Body of pancreas (tissue), 4 donors: ENCODE measurements at regions not wholly inside any gene's neighbourhood (a gene's known extent, or its start where the extent isn't known, plus 50 kb on each side); places are given as distances from the start of the nearest gene placed in this dataset.

Experiments used
- ATAC-seq: fragments of 150-250 bp; one replicate; pipeline ENCODE4 v1.9.1; 2016
- DNase-seq, 4 donors: peaks; one replicate each; pipeline ENCODE4 v3.0.0-alpha.2; 2019
- H3K27ac ChIP-seq, 4 donors: fragments of 200-600 bp; sonication (generic); 1 replicate in 3 of 4; 2 replicates in 1 of 4; pipeline versions ENCODE4 v1.5.1 to v1.6.1; 2016 to 2019; ENCODE audit warnings: mild to moderate bottlenecking in 1 of 4, mixed read lengths in 1 of 4, moderate library complexity in 1 of 4
- H3K27me3 ChIP-seq, 2 donors: fragments of 200-600 bp; sonication (generic); one replicate each; pipeline ENCODE4 v1.6.0; 2016; ENCODE audit warnings: mild to moderate bottlenecking in 1 of 2
- H3K36me3 ChIP-seq, 2 donors: fragments of 200-600 bp; sonication (generic); replicated peaks in 1 of 2; 2 replicates each; pipeline ENCODE4 v1.5.1; 2016; ENCODE audit warnings: low read depth in 2 of 2; ENCODE audit not compliant: insufficient read depth in 1 of 2
- H3K4me1 ChIP-seq: fragments of 200-600 bp; sonication (generic); one replicate; pipeline ENCODE4 v1.6.0; 2016
- H3K4me3 ChIP-seq, 2 donors: fragments of 200-600 bp; sonication (generic); 1 replicate in 1 of 2; 2 replicates in 1 of 2; pipeline ENCODE4 v1.5.1; 2016 to 2019
- H3K9me3 ChIP-seq, 3 donors: fragments of 200-600 bp; sonication (generic); 1 replicate in 2 of 3; 2 replicates in 1 of 3; pipeline ENCODE4 v1.5.1; 2016
- POLR2A ChIP-seq, 3 donors: fragments of 450-650 bp; IDR thresholded peaks; one replicate each; pipeline ENCODE4 v1.6.1; 2016; ENCODE audit warnings: antibody characterized with exemption in 3 of 3, mild to moderate bottlenecking in 2 of 3
- WGBS, 2 donors: methylation state at CpG; one replicate each; pipeline ENCODE4 v1.1.5; 2017; 5-methylcytosine and 5-hydroxymethylcytosine counted together
- intact Hi-C: fragments of 100-400 bp; cut with DNase I; formaldehyde crosslinking; loops from one replicate; pipeline ENCODE4 v1.15.1; 2023
- TF ChIP-seq, protein P1 (sequence below), 7 experiments: fragments of 450-650 bp in 4 of 7; fragments of 200-600 bp in 3 of 7; sonication (generic) in 3 of 7; IDR thresholded peaks; one replicate each; pipeline ENCODE4 v1.5.1; 2016 to 2019; ENCODE audit warnings: antibody characterized with exemption in 7 of 7

DNA sequence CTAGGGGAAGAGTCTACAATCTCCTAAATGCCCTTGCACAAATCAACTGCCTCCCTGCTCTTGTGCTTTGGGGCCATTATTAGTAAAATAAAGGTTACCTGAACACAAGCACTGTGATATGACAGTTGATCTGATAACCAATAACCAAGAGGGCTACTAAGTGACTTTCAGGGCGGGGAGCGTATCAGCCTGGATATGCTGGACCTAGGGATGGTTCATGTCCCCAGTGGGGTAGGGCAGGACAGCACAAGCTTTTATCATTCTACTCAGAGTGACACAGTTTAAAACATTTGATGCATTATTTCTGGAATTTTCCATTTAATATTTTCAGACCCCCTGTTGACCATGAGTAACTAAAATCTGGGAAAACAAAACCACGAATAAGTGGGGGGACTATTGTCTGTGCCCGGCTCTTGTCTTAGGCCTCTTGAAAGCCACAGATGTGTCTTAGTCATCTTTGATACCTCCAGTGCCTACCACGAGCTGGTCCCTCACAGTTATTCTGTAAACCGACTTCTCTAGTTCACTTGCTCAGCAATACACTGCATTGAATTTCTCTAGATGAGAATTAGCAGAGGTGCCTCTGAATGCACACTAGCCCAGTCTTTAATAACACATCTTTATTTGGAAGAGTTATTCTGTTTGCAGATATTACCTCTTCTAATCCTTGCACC is 94.6 kb upstream of the DHX40 start:
- DNase-seq (no peak), ATAC-seq (no peak)
- no peaks in the 10 kb centered on the region for H3K4me1 ChIP-seq
- H3K9me3 ChIP-seq, result no peaks in the 10 kb centered on the region
- intact Hi-C loops, result no loop called here
- 90 to 93% methylated on average over 6 of the region's 6 CpGs for WGBS, 2 donors
- H3K4me3 ChIP-seq, result no peak overlapping the region
- TF ChIP-seq, protein P1, sequence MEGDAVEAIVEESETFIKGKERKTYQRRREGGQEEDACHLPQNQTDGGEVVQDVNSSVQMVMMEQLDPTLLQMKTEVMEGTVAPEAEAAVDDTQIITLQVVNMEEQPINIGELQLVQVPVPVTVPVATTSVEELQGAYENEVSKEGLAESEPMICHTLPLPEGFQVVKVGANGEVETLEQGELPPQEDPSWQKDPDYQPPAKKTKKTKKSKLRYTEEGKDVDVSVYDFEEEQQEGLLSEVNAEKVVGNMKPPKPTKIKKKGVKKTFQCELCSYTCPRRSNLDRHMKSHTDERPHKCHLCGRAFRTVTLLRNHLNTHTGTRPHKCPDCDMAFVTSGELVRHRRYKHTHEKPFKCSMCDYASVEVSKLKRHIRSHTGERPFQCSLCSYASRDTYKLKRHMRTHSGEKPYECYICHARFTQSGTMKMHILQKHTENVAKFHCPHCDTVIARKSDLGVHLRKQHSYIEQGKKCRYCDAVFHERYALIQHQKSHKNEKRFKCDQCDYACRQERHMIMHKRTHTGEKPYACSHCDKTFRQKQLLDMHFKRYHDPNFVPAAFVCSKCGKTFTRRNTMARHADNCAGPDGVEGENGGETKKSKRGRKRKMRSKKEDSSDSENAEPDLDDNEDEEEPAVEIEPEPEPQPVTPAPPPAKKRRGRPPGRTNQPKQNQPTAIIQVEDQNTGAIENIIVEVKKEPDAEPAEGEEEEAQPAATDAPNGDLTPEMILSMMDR (IDR thresholded peaks at IDR 0.05), result no peak
- TF ChIP-seq POLR2A (IDR thresholded peaks at IDR 0.05), result no peak
- H3K27ac ChIP-seq, result no peak overlapping the region
- H3K36me3 ChIP-seq, result no peaks in the 10 kb centered on the region
- no peaks in the 10 kb centered on the region for H3K27me3 ChIP-seq

DNA sequence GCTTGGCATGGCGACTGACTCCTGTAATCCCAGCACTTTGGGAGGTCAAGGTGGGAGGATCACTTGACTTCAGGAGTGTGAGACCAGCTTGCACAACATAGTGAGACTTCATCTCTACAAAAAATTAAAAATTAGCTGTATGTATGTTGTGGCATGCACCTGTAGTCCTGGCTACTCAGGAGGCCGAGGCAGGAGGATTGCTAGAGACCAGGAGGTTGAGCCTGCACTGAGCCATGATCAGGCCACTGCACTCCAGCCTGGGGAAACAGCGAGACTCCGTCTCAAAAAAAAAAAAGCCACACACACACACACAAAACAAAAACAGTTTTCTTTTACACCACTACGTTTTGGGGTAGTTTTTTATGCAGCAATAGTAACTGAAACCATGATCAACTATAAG is 89.0 kb upstream of the DHX40 start:
- no peak for ATAC-seq

DNA sequence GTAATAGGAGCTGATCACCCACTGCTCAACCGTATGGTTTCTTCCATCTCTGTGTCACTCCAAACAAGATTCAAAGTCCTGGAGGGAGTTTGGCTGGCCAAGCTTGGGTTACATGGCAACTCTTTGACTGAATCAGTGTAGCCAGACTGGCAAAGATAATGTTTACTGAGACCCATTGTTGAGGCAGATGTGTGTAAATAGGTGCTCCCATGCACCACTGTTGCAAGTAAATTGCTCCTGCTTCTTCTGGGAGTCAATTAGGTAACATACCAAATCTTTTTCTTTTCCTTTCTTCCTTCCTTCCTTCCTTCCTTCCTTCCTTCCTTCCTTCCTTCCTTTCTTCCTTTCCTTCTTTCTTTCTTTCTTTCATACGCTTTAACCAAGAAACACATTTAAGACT is 86.3 kb upstream of the DHX40 start:
- H3K4me3 ChIP-seq, result no peak overlapping the region
- no peaks in the 10 kb centered on the region for H3K36me3 ChIP-seq
- no peaks in the 10 kb centered on the region for H3K9me3 ChIP-seq
- no peak overlapping the region for H3K27ac ChIP-seq
- intact Hi-C loops, result no loop called here
- ATAC-seq, result no peak
- WGBS, 2 donors, result 70 to 90% methylated on average over 2 of the region's 2 CpGs
- no peaks in the 10 kb centered on the region for H3K27me3 ChIP-seq
- TF ChIP-seq, protein P1 (IDR thresholded peaks at IDR 0.05), result no peak
- TF ChIP-seq POLR2A (IDR thresholded peaks at IDR 0.05), result no peak
- no peaks in the 10 kb centered on the region for H3K4me1 ChIP-seq
- no peak for DNase-seq

More for the DNA sequence above, 89.0 kb upstream of the DHX40 start:
- Histone ChIP-seq H3K9me3 (no peaks in the 10 kb centered on the region), H3K27me3 (no peaks in the 10 kb centered on the region), H3K36me3 (no peaks in the 10 kb centered on the region), H3K4me1 (no peaks in the 10 kb centered on the region), H3K4me3 (no peak overlapping the region), H3K27ac (no peak overlapping the region)
- no peak for TF ChIP-seq POLR2A (IDR thresholded peaks at IDR 0.05)
- TF ChIP-seq, protein P1 (IDR thresholded peaks at IDR 0.05), result no peak
- WGBS, 2 donors, result 84 to 89% methylated on average over 5 of the region's 5 CpGs
- DNase-seq, result no peak
- intact Hi-C loops, result no loop called here

GRCh38 chr17:59483860-59484259 is 81.5 kb upstream of the DHX40 start:
- DNase-seq (no peak), ATAC-seq (no peak)
- intact Hi-C loops, result no loop called here
- TF ChIP-seq POLR2A (IDR thresholded peaks at IDR 0.05), result no peak
- TF ChIP-seq, protein P1 (IDR thresholded peaks at IDR 0.05), result no peak
- Histone ChIP-seq H3K27me3 (no peaks in the 10 kb centered on the region), H3K36me3 (no peaks in the 10 kb centered on the region), H3K27ac (no peak overlapping the region), H3K9me3 (no peaks in the 10 kb centered on the region), H3K4me1 (no peaks in the 10 kb centered on the region), H3K4me3 (no peak overlapping the region)
- WGBS, 2 donors, result 45 to 48% methylated on average over 5 of the region's 5 CpGs

GRCh38 chr17:59485015-59485414 is 80.4 kb upstream of the DHX40 start:
- intact Hi-C loops, result no loop called here
- 39 to 44% methylated on average over 3 of the region's 3 CpGs for WGBS, 2 donors
- Histone ChIP-seq H3K36me3 (no peaks in the 10 kb centered on the region), H3K27ac (no peak overlapping the region), H3K27me3 (no peaks in the 10 kb centered on the region), H3K4me1 (no peaks in the 10 kb centered on the region), H3K9me3 (no peaks in the 10 kb centered on the region), H3K4me3 (no peak overlapping the region)
- TF ChIP-seq, protein P1 (IDR thresholded peaks at IDR 0.05), result no peak
- TF ChIP-seq POLR2A (IDR thresholded peaks at IDR 0.05), result no peak
- ATAC-seq (no peak), DNase-seq (no peak)
